ENCODE measurements at regions not wholly inside any gene's neighbourhood (a gene's known extent, or its start where the extent isn't known, plus 50 kb on each side); places are given as distances from the start of the nearest gene placed in this dataset.

DNA sequence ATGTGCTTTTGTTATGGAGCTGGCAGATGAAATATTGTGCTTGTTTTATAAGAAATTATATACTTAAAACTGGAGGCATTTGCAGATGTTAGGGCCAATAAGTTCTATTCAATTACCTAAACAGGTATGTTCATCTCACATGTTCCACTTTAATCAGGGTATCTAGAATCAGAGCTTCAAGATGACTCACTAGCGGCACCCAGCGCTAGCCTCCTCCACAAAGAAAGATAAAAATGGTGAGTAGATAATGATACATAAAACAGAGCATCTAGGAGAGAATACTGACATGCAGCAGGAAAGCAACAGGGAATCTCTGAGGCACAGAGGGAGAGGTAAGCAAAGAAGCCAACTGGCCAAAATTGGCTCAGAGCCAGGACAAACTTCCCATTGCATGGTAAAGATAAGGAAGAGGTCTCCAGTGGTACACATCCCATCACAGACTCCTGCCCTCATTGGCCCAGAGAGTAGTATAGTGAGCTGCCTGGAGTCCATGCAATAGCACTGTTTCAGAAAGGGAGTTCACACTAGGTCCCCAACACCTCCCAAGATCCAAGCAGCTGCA is 200.7 kb upstream of the SPTLC3 start:
- no peaks in the 10 kb centered on the region for H3K27me3 Mint-ChIP-seq
- DNase-seq (ENCODE audit: extremely low spot score, unreplicated experiment) = no peak
- no peak for TF ChIP-seq CTCF (conservative IDR thresholded peaks at IDR 0.05)
- no peak overlapping the region for H3K4me3 Mint-ChIP-seq
- no peaks in the 10 kb centered on the region for H3K36me3 Mint-ChIP-seq
- H3K4me1 Mint-ChIP-seq (ENCODE audit: unreplicated experiment) = no peaks in the 10 kb centered on the region
- no peak overlapping the region for H3K27ac Mint-ChIP-seq
- H3K9me3 Mint-ChIP-seq = peaks cover 21% of the 10 kb centered on the region

DNA sequence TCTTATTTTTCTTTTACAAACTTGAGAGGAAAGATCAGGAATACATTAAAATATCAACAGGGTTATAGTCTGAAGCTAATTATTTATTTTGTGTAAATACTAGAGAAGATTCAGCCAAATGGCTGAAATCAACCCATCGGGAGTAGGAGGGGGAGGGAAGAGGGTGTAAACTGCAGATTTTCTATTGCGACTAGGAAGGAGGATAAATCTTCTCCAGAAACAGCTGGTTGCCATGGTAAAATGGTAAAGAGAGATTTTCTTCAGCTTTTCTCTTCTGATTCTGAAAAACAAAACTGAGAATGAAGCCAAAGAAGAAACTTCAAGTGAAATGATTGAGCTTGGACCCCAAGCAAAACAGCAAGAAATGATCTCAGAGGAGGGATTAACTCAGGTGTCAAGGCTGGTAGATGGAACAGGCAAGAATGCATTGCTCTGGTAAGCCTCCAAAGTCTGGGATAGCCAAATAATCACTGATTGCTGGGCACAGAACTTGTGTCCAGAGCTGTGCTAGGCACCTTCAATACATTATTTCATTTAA is 193.5 kb upstream of the SPTLC3 start:
- Mint-ChIP-seq H3K9me3 (peaks cover under 1% of the 10 kb centered on the region), H3K4me1 (ENCODE audit: unreplicated experiment) (no peaks in the 10 kb centered on the region), H3K4me3 (no peak overlapping the region), H3K27ac (no peak overlapping the region), H3K36me3 (no peaks in the 10 kb centered on the region), H3K27me3 (no peaks in the 10 kb centered on the region)
- DNase-seq (ENCODE audit: extremely low spot score, unreplicated experiment) = no peak
- TF ChIP-seq CTCF (conservative IDR thresholded peaks at IDR 0.05) = no peak

- no peak for DNase-seq (ENCODE audit: extremely low spot score, unreplicated experiment)
- Mint-ChIP-seq H3K27ac (no peak overlapping the region), H3K4me1 (ENCODE audit: unreplicated experiment) (no peaks in the 10 kb centered on the region), H3K9me3 (no peaks in the 10 kb centered on the region), H3K27me3 (no peaks in the 10 kb centered on the region), H3K36me3 (no peaks in the 10 kb centered on the region), H3K4me3 (no peak overlapping the region)
- no peak for TF ChIP-seq CTCF (conservative IDR thresholded peaks at IDR 0.05)
Measured at GRCh38 chr20:12815778-12816408, 192.9 kb upstream of the SPTLC3 start.

GRCh38 chr20:12821249-12821648 is 187.5 kb upstream of the SPTLC3 start:
- no peak for TF ChIP-seq CTCF (conservative IDR thresholded peaks at IDR 0.05)
- Mint-ChIP-seq H3K9me3 (no peaks in the 10 kb centered on the region), H3K4me3 (no peak overlapping the region), H3K36me3 (no peaks in the 10 kb centered on the region), H3K4me1 (ENCODE audit: unreplicated experiment) (peaks cover 6% of the 10 kb centered on the region), H3K27ac (no peak overlapping the region), H3K27me3 (no peaks in the 10 kb centered on the region)
- no peak for DNase-seq (ENCODE audit: extremely low spot score, unreplicated experiment)

GRCh38 chr20:12823734-12824133 is 185.0 kb upstream of the SPTLC3 start:
- DNase-seq (ENCODE audit: extremely low spot score, unreplicated experiment) = no peak
- Mint-ChIP-seq H3K27me3 (no peaks in the 10 kb centered on the region), H3K4me1 (ENCODE audit: unreplicated experiment) (peaks cover 6% of the 10 kb centered on the region), H3K36me3 (no peaks in the 10 kb centered on the region), H3K27ac (no peak overlapping the region), H3K9me3 (no peaks in the 10 kb centered on the region), H3K4me3 (no peak overlapping the region)
- TF ChIP-seq CTCF (conservative IDR thresholded peaks at IDR 0.05) = no peak

All from type B pancreatic cell (in vitro differentiated cells).